Endodermal cell (in vitro differentiated cells): ENCODE measurements at regions not wholly inside any gene's neighbourhood (a gene's known extent, or its start where the extent isn't known, plus 50 kb on each side); places are given as distances from the start of the nearest gene placed in this dataset.

Source experiments
- DNase-seq: peaks from one replicate; pipeline ENCODE4 v3.0.0-alpha.2; 2017
- H3K27ac ChIP-seq: 2 replicates; pipeline ENCODE4 v1.5.1; 2013; ENCODE audit warnings: mild to moderate bottlenecking, low read depth, low read length, moderate library complexity
- H3K27me3 ChIP-seq: 2 replicates; pipeline ENCODE4 v1.6.1; 2013; ENCODE audit warnings: mild to moderate bottlenecking, low read length, moderate library complexity; ENCODE audit not compliant: insufficient read depth, control insufficient read depth, poor library complexity, severe bottlenecking
- H3K36me3 ChIP-seq: 2 replicates; pipeline ENCODE4 v1.7.0; 2013; ENCODE audit warnings: mild to moderate bottlenecking, low read length, moderate library complexity; ENCODE audit not compliant: control insufficient read depth, insufficient read depth
- H3K4me1 ChIP-seq: one replicate; pipeline ENCODE4 v1.7.0; 2013; ENCODE audit warnings: low read length; ENCODE audit not compliant: control insufficient read depth, insufficient read depth
- H3K4me3 ChIP-seq: 2 replicates; pipeline ENCODE4 v1.5.1; 2013; ENCODE audit warnings: mild to moderate bottlenecking, low read length, moderate library complexity
- H3K9ac ChIP-seq: 2 replicates; pipeline ENCODE4 v1.6.1; 2013; ENCODE audit warnings: mild to moderate bottlenecking, low read length, moderate library complexity; ENCODE audit not compliant: poor library complexity, severe bottlenecking; ENCODE audit errors: extremely low read depth
- H3K9me3 ChIP-seq: 2 replicates; pipeline ENCODE4 v1.6.1; 2013; ENCODE audit warnings: mild to moderate bottlenecking, low read length, moderate library complexity; ENCODE audit not compliant: control insufficient read depth
- H3K27ac Mint-ChIP-seq: 2 replicates; pipeline ENCODE4 v1.8.0; 2020; ENCODE audit warnings: mixed read lengths
- H3K27me3 Mint-ChIP-seq: 2 replicates; pipeline ENCODE4 v1.8.0; 2021; ENCODE audit warnings: mild to moderate bottlenecking, mixed read lengths; ENCODE audit not compliant: insufficient read depth
- H3K36me3 Mint-ChIP-seq: 2 replicates; pipeline ENCODE4 v1.8.0; 2020; ENCODE audit warnings: low read depth, mixed read lengths
- H3K4me1 Mint-ChIP-seq: 2 replicates; pipeline ENCODE4 v1.8.0; 2020; ENCODE audit warnings: mixed read lengths
- H3K4me3 Mint-ChIP-seq: 2 replicates; pipeline ENCODE4 v1.8.0; 2020; ENCODE audit warnings: mild to moderate bottlenecking, moderate library complexity, mixed read lengths
- H3K9me3 Mint-ChIP-seq: 2 replicates; pipeline ENCODE4 v1.8.0; 2020; ENCODE audit warnings: mild to moderate bottlenecking, mixed read lengths
- WGBS, 2 experiments: methylation state at CpG; one replicate each; pipeline versions ENCODE4 v1.1.5 to v1.1.7; 2013; ENCODE audit warnings: missing lambda C conversion rate in 2 of 2, mixed read lengths in 1 of 2; ENCODE audit not compliant: insufficient coverage in 1 of 2, insufficient read length in 1 of 2; 5-methylcytosine and 5-hydroxymethylcytosine counted together
- TF ChIP-seq, protein P1 (sequence below): fragments of 200-600 bp; sonication (generic); conservative IDR thresholded peaks from 2 replicates; pipeline ENCODE4 v1.5.0; 2021; ENCODE audit warnings: antibody characterized with exemption, mild to moderate bottlenecking

- peaks cover 56% of the 10 kb centered on the region for H3K4me1 Mint-ChIP-seq
- H3K27me3 ChIP-seq, result no peaks in the 10 kb centered on the region
- no peak overlapping the region for H3K27ac ChIP-seq
- no peak overlapping the region for H3K4me3 Mint-ChIP-seq
- peaks cover 90% of the 10 kb centered on the region for H3K36me3 Mint-ChIP-seq
- peak overlapping the region; percentile 23 for H3K27ac Mint-ChIP-seq
- H3K9me3 ChIP-seq, result no peaks in the 10 kb centered on the region
- no peak for DNase-seq
- H3K9me3 Mint-ChIP-seq, result no peaks in the 10 kb centered on the region
- 91 to 93% methylated on average over 8 to 9 of the region's 9 CpGs for WGBS, 2 experiments
- no peak overlapping the region for H3K4me3 ChIP-seq
- peaks cover 96% of the 10 kb centered on the region for H3K36me3 ChIP-seq
- no peaks in the 10 kb centered on the region for H3K27me3 Mint-ChIP-seq
- TF ChIP-seq, protein P1, sequence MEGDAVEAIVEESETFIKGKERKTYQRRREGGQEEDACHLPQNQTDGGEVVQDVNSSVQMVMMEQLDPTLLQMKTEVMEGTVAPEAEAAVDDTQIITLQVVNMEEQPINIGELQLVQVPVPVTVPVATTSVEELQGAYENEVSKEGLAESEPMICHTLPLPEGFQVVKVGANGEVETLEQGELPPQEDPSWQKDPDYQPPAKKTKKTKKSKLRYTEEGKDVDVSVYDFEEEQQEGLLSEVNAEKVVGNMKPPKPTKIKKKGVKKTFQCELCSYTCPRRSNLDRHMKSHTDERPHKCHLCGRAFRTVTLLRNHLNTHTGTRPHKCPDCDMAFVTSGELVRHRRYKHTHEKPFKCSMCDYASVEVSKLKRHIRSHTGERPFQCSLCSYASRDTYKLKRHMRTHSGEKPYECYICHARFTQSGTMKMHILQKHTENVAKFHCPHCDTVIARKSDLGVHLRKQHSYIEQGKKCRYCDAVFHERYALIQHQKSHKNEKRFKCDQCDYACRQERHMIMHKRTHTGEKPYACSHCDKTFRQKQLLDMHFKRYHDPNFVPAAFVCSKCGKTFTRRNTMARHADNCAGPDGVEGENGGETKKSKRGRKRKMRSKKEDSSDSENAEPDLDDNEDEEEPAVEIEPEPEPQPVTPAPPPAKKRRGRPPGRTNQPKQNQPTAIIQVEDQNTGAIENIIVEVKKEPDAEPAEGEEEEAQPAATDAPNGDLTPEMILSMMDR, result no peak
- H3K9ac ChIP-seq, result no peak overlapping the region
- peaks cover 32% of the 10 kb centered on the region for H3K4me1 ChIP-seq
Observed at GRCh38 chr5:124644138-124644537, 102.3 kb downstream of the ZNF608 start.

DNA sequence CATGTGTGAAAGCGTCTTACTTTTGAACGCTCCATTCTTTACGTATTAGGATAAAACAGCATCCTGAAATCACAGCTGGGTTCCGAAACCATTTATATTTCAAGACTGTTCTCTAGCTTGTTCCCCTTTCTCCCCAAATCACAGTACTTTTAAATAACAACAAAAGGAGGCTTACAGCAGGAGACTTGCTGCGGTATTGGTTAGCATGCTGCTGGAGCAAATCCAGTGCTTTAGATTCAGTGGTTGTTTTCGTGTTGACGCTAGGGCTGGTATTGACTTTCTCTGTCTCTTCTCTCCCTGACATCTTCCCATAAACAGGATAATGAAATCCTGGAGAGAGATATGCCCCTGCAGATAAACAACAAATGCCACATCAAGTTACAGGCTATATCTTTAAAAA is 103.1 kb downstream of the ZNF608 start:
- peaks cover 34% of the 10 kb centered on the region for H3K4me1 ChIP-seq
- H3K27me3 ChIP-seq, result no peaks in the 10 kb centered on the region
- peak overlapping the region; percentile 12 for H3K27ac Mint-ChIP-seq
- peak overlapping the region; percentile 11 for H3K4me3 ChIP-seq
- no peak overlapping the region for H3K4me3 Mint-ChIP-seq
- H3K27ac ChIP-seq, result no peak overlapping the region
- TF ChIP-seq, protein P1, result no peak
- H3K9me3 Mint-ChIP-seq, result no peaks in the 10 kb centered on the region
- H3K36me3 ChIP-seq, result peaks cover 96% of the 10 kb centered on the region
- no peaks in the 10 kb centered on the region for H3K27me3 Mint-ChIP-seq
- WGBS, 2 experiments, result 84 to 85% methylated on average over 4 to 7 of the region's 7 CpGs
- H3K4me1 Mint-ChIP-seq, result peaks cover 54% of the 10 kb centered on the region
- no peak for DNase-seq
- H3K36me3 Mint-ChIP-seq, result peaks cover 88% of the 10 kb centered on the region
- H3K9ac ChIP-seq, result no peak overlapping the region
- H3K9me3 ChIP-seq, result no peaks in the 10 kb centered on the region

DNA sequence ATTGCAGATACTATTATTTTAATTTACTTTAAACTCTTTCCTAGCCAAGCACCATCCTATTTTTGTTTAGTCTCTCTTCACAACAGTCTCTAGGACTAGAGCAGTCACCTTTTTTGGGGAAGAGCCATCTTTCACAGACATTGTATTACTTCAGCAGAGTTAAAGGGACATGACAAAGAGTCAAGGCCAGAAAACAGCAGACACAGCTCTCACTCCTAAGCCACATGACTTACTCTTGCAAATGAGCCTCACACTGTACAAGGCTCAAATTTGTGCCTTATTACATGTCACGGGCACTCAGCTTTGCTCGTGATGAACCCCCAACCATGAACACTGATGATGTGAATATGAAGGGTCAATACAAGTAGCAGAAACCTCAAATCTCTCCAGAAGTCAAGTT is 104.3 kb downstream of the ZNF608 start:
- peak overlapping the region; percentile 0 for H3K27ac Mint-ChIP-seq
- WGBS, 2 experiments, result 98% methylated on average over 2 of the region's 2 CpGs; no CpG with 5 or more reads in 1 of the 2 experiments

More for the DNA sequence above, 104.3 kb downstream of the ZNF608 start:
- DNase-seq, result no peak
- Mint-ChIP-seq H3K27me3 (no peaks in the 10 kb centered on the region), H3K4me1 (peaks cover 52% of the 10 kb centered on the region), H3K36me3 (peaks cover 84% of the 10 kb centered on the region), H3K4me3 (no peak overlapping the region), H3K9me3 (no peaks in the 10 kb centered on the region)
- Histone ChIP-seq H3K4me3 (no peak overlapping the region), H3K27ac (no peak overlapping the region), H3K27me3 (no peaks in the 10 kb centered on the region), H3K4me1 (peaks cover 34% of the 10 kb centered on the region), H3K9me3 (no peaks in the 10 kb centered on the region), H3K36me3 (peaks cover 94% of the 10 kb centered on the region), H3K9ac (no peak overlapping the region)
- TF ChIP-seq, protein P1, result no peak
